HFF-Myc (cell line): ENCODE measurements at regions not wholly inside any gene's neighbourhood (a gene's known extent, or its start where the extent isn't known, plus 50 kb on each side); places are given as distances from the start of the nearest gene placed in this dataset.

Source experiments
- DNase-seq: peaks from one replicate; pipeline ENCODE4 v3.0.0-alpha.2; 2011; ENCODE audit warnings: low read depth; ENCODE audit errors: extremely low read depth
- H3K4me3 ChIP-seq: replicated peaks from 2 replicates; pipeline ENCODE4 v1.5.1; 2011; ENCODE audit warnings: low read depth, mild to moderate bottlenecking, control low read depth, low read length
- TF ChIP-seq, protein P1 (sequence below): IDR thresholded peaks from 2 replicates; pipeline ENCODE4 v1.5.1; 2012; ENCODE audit warnings: mild to moderate bottlenecking, low read depth, low read length, control low read depth; ENCODE audit errors: missing control alignments

DNA sequence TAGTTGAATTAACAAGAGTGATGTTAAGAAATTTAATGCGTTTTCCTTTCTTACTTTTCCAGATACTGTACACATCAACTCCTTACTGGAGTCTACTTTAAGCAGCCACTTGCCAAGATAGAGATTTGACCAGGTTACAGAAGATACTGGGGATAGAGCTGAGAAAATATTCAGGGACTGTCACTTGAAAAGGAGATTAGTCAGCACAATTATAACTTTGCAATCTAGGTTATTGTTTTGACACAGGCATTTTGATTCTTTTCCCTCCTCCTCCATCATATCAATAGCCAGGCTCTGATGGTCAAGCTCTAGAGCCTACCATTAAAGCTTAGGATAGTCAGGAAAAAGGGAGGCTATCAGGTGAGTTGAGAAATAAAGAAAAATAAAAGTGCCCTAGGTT is 345.9 kb upstream of the ITGA1 start:
- H3K4me3 ChIP-seq, result no peak overlapping the region
- DNase-seq, result no peak
- TF ChIP-seq, protein P1, sequence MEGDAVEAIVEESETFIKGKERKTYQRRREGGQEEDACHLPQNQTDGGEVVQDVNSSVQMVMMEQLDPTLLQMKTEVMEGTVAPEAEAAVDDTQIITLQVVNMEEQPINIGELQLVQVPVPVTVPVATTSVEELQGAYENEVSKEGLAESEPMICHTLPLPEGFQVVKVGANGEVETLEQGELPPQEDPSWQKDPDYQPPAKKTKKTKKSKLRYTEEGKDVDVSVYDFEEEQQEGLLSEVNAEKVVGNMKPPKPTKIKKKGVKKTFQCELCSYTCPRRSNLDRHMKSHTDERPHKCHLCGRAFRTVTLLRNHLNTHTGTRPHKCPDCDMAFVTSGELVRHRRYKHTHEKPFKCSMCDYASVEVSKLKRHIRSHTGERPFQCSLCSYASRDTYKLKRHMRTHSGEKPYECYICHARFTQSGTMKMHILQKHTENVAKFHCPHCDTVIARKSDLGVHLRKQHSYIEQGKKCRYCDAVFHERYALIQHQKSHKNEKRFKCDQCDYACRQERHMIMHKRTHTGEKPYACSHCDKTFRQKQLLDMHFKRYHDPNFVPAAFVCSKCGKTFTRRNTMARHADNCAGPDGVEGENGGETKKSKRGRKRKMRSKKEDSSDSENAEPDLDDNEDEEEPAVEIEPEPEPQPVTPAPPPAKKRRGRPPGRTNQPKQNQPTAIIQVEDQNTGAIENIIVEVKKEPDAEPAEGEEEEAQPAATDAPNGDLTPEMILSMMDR, result no peak

DNA sequence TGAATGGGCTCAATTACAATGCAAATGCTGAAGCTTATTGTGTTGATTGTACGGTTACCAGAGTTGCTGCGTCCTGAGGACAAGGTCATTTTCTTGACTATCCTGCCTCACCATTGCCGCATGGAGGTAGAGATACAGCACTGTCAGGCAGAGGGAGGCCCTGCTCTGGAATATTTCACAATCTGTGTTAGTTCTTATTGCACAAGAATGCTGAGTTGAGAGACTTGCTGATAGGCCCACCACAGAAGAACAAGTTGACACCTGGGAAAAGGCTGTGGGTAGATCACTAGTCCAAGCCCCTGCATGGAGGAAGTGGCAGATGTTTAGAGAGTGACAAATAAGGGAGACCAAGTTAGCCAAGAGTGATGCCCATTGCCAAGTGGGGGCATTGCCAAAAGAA is 344.5 kb upstream of the ITGA1 start:
- TF ChIP-seq, protein P1, result no peak
- H3K4me3 ChIP-seq, result no peak overlapping the region
- DNase-seq, result no peak

DNA sequence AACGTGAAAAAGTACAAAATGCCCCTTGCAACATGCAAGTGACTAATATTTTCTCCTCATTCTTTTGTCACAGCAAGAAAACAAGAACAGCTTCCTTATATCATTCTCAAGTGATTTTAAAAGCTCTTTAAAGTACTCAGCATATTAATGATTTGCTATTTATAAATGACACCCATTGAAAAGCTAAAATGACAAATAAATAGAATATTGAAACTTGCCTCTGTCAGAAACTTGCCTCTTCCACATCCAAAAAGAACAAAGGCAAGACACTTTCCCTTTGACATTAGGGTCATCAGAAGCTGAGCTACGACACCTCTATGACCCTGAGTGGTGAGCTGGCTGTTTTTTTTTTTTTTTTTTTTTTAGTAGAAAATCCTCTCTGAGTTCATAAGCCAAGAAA is 339.6 kb upstream of the ITGA1 start:
- TF ChIP-seq, protein P1, result no peak

DNA sequence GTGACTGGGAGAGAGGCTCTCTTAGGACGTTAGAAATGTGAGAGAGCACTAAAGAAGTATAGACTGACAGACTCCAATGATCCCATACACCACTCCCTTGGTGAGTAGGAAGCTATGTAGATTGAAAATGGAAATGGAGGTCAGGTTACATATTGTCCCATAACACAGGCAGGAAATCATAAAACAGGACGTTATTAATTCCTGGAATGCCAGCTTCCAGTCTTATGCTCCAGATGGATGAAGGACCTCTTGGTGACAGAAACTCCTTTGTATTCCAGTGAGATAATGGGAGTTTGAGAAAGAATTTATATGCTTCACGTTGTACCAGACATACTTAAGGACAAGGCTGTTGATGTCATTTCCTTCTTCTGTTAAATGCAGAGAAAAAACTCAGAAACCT is 338.2 kb upstream of the ITGA1 start:
- no peak for DNase-seq
- no peak overlapping the region for H3K4me3 ChIP-seq
- TF ChIP-seq, protein P1, result no peak

More for the DNA sequence above, 339.6 kb upstream of the ITGA1 start:
- DNase-seq, result no peak
- no peak overlapping the region for H3K4me3 ChIP-seq

DNA sequence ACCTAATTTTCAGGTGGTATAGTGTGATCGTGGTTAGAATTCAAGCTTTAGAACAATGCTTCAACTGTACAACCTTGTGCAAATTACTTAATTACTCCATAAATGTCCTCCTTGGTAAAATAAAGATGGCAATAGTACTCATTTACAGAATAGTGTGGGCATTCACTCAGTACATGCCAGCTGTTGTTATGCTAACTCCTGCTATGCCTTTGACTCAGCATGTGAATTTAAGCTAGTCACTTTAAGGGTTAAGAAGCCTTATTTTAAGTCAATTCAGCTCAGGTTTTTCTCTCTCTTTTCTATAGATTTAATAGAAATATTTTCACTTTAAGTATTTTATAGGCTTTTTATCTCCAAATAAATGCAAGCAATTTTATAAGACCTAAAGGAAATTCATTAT is 335.6 kb upstream of the ITGA1 start:
- no peak for DNase-seq
- no peak overlapping the region for H3K4me3 ChIP-seq
- TF ChIP-seq, protein P1, result no peak

DNA sequence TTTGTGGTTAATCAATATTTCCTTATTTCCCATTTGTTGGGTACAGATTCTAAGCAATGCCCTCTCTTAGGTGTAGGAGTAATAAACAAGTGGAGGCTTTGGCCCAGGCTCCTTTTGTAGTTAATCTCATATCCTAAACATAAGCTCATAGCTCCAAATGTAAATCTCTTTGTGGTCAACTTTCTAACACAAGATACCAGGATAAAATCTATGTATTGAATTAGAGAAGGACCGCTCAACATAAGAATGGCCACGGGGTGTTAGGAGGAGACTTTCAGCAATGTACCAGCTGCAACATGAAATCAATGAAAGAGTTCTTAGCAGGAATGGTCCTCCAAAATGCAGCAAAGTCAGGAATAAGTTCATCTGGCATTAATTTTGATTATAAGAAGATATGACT is 334.5 kb upstream of the ITGA1 start:
- TF ChIP-seq, protein P1, result no peak
- no peak overlapping the region for H3K4me3 ChIP-seq
- DNase-seq, result no peak

DNA sequence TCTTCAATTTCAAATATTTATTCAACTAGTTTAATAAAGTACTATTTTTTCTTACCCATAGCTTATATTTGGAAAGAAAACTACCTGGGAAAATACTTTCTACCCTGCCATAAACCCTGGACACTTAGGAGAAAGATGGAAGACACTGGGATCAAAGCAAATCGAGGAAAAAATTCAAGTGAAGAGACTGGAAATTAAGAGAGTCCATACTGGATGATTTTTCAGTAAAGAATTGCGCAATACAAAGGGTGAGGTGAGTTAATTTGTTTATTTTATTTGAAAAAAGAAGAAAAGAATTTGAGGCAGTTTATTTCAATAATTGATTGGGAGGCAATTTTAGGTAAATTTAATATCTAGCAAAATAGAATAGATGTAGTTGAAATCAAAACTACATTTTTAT is 331.8 kb upstream of the ITGA1 start:
- DNase-seq, result no peak
- H3K4me3 ChIP-seq, result no peak overlapping the region
- TF ChIP-seq, protein P1, result no peak
